ENCODE measurements at regions not wholly inside any gene's neighbourhood (a gene's known extent, or its start where the extent isn't known, plus 50 kb on each side); places are given as distances from the start of the nearest gene placed in this dataset.

DNA sequence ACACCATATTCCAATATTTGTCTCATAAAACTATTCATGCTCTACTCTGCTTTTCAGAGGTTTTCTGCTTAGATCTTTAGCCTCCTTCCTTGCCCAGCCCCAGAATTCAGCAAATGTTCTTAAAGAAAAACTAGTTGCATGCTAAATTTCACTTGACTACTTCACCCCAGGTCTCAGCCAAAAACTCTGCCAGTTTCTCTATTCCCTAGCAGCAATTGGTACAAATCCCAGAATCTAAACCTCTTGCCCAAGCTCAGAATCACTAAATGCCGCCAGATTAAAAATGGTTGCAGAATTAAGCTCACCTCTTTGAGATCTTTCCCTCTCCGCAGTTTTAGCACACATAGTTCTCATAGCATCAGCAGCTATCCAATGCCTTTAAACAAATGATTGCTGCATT, 331.2 kb upstream of the SMARCA2 start:
- DNase-seq (ENCODE audit: low spot score): no peak

DNA sequence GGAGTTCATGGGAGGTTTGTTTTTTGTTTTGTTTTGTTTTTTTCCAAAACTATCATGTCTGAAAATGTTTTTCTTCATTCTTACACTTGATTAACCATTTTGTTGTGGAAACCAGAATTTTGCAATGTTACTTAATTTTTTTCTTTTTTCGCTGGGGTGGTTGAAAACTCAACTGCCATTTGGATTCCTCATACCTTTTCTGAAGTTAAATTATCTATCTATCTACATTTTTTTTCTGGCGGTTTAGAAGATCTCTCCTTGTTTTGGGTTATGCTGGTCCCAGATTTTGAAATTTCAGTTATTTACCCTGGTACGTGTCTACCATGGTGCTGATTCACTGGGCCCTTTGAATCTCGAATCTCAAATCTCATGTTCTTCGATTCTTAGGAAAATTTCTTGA, 316.2 kb upstream of the SMARCA2 start:
- DNase-seq (ENCODE audit: low spot score): no peak

DNA sequence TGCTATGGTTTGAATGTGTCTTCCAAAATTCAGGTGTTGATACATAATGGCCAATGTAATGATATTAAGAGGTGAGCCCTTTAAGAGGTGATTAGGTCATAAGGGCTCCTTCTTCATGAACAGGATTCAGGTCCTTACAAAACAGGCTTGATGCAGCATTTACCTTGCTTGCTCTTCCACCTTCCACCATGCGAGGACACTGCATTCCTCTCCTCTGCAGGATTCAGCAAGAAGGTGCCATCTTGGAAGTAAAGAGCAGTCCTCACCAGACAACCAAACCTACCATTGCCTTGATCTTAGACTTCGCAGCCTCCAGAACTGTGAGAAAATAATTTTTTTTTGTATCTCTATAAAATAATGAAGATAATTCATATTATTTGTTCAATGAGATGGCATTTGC, 314.0 kb upstream of the SMARCA2 start:
- DNase-seq (ENCODE audit: low spot score): no peak

DNA sequence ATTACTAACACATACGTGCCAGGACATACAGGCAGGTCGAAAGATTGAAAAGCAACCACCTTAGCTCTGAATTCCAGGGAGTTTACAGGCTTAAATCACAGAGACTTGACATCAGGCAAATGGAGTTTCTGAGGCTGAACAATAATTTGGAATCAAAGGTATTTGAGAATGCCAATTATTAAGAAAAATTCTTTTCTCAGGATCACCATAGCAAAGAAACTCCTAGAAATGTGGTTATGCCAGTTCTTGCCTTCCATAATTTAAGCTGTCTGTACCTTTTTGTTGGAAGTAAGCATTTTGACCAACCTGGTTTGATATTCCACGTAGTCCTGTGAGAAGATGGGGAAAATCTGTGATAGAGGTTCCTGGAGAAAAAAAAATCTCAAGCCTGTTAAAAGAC, 312.4 kb upstream of the SMARCA2 start:
- no peak for DNase-seq (ENCODE audit: low spot score)

DNA sequence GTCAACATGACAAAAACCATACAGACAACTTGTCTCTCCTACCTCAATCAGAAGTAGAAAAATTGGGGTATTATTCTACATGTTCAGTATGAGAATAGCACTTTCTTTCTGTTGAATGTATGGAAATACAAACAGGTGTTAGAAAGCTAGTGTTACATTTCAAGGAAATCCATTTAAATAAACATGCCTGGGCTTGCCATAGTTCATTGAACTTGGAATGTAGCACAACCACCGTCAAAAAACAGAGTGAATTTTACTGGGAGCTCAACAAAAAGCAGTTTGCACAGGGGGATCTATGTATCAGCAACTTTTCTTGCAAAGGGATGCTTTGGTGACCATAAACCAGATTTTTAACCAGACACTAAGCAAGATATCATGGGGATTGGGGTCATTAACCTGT, 307.9 kb upstream of the SMARCA2 start:
- DNase-seq (ENCODE audit: low spot score): no peak

DNA sequence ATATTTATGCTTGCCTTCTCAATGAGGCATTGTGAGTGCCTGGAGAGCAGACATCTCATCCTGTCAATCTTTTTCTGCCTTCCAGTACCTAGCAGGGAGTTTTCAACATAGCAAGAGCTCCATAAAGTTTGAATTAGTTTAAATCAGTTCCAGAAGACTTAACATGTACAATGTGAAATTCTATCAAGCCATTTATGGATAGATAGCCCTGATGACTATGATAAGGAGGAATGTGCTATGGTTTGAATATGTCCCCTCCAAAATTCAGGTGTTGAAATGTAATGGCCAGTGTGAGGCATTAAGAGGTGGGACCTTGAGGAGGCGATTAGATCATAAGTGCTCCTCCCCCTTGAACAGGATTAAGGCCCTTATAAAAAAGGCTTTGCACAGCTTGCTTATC, 306.9 kb upstream of the SMARCA2 start:
- DNase-seq (ENCODE audit: low spot score): no peak

DNA sequence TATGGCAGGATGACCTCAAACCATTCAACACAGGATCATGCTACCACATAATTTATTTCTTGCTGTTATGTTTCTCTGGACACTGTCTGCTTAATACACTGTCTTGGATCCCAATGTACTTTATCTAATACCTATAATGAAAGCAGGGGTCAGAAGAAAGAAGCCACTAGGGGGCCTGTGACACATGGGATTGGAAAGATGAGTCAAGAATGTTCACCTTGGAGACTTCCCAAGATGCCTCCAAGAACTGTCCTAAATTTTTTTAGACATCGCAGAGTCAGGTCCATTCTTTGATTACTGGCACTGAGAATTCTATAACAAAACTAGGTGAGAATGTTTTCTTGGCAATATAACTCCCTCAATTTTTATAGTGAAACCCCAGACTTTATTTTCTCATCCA, 305.8 kb upstream of the SMARCA2 start:
- DNase-seq (ENCODE audit: low spot score): no peak

DNA sequence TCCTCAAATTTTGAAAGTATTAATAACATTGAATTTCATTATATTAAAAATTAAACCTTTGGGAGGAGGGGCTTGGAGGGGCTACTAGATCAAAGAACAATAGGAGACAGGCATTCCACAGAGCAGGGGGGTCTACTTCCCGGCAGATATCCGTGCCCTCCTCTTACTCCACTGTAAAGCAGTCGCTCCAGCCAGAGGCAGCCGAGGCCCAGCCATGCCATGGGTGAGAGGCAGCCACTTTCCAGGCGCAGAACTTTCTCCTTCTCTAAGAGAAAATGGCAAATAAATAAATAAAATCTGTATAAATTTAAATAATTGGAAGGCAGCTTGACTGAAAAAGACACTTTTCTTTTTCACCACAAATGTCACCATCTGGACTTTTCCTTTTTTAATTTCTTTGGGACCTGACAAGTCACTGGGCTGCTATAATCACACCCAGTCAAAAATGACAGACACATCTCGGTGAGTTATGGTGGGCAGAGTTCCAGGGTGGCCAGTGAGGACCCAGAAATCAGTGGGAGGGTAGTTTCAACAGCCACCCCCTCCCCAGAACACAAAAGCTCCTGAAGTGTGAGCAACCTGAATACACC, 302.2 kb upstream of the SMARCA2 start:
- DNase-seq (ENCODE audit: low spot score): no peak

DNA sequence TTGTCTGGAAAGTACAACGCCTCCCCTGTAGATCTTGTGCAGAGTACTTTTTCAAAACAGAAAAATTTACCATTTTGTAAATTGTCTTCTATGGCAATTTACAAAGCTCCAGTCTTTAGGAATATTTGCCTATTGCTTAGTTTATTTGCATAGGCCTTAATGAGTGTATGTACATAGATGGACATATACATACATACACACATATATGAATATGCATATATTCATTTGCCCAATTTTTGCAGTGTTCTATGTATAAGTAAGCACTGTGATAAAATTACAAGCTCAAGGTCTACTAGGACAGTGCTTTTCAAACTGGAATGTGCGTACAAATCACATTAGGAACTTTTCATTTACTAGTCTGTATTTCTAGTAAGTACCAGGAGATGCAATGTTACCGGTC, 301.3 kb upstream of the SMARCA2 start:
- no peak for DNase-seq (ENCODE audit: low spot score)

DNA sequence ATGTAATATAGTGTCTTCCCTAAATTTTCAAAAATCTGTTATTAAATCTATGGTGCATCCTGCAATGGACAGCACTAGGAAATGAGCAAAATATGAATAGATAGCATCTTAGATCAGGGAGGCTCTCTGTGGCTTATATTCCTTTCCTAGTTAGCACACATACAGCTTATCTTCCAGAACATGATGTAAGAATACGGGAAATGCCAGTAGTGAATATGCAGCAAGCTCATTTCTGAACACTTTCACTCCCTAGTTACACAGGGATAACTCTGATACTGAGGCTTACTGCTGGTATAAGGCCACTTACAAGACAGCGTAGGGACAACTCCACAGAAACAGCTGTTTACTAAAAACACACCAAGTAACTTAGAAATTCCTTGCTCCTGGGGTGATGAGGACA, 297.3 kb upstream of the SMARCA2 start:
- DNase-seq (ENCODE audit: low spot score): no peak

DNA sequence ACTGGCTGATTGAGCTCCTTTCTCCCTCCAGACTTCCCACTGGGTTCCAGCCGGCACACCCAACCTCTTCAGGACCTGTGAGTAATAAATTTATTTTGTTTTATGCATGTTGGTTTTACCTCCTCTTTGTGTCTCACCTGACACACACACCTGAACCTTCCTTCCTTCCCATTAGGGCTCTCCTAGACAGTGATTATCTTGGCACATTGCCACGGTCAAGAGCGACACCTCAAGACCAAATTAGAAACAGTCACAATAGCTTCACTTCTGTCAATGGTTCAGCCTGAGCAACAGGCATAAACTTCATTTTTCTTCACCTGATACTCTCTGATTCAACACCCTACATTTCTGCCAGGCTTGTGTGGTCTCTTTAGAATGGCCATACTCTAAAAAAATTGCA, 296.3 kb upstream of the SMARCA2 start:
- no peak for DNase-seq (ENCODE audit: low spot score)

DNA sequence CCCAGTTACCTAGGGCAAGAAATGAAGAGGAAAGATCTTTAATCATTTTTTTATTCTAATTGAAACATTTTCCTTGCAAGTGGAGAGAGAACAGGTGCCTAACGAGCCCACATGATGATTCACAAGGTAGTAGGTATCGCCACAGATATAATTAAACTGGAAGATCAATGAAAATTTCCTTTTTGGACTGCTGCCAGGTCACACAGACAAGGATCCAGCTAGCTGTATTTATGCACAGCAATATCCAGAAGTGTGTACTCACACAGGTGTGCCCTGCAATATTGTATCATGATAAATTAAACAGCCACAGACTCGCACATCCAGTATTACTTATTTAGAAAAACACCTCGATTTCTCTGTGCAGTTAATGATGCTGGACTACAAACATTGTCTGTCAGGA, 294.0 kb upstream of the SMARCA2 start:
- DNase-seq (ENCODE audit: low spot score): no peak

DNA sequence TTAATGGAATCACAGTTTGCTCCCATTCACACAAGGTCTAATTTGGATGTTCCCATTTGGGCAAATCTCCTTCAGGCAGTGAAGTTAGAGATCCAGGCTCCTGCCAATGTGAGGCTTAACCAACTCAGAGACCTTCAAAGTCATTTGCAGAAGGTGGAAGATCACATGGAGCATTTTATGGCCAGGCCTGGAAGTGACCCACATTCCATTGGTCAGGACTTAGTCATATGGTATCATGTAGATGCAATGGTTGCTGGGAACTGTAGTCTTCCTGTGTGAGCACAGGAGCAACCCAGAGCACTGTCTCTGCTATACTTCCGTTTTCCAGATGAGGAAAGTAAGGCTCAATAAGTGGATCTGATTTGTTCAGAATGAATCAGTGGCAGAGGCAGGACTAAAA, 292.7 kb upstream of the SMARCA2 start:
- no peak for DNase-seq (ENCODE audit: low spot score)

DNA sequence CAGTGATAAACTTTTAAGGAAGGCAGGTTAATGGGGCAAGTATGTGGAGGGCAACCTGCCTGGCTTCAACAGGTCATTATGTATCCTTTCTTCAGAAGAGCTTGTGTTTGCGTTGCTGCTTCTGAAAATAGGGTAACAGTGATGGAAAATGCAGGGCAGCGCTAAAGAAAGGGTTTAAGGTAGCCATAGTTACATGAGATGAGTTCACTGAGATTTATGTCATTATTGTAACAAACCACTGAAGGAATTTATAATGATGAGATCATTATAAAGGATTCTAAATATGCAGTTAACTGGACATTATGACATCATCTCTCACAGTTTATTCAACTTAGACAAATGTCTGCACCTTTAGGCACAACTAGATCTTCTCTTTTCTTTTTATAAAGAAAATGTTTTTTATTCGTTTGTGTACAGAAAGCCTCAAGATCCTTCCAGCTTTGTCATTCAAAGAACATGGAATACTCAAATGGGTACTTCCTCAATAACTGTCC, 291.6 kb upstream of the SMARCA2 start:
- DNase-seq (ENCODE audit: low spot score): no peak

DNA sequence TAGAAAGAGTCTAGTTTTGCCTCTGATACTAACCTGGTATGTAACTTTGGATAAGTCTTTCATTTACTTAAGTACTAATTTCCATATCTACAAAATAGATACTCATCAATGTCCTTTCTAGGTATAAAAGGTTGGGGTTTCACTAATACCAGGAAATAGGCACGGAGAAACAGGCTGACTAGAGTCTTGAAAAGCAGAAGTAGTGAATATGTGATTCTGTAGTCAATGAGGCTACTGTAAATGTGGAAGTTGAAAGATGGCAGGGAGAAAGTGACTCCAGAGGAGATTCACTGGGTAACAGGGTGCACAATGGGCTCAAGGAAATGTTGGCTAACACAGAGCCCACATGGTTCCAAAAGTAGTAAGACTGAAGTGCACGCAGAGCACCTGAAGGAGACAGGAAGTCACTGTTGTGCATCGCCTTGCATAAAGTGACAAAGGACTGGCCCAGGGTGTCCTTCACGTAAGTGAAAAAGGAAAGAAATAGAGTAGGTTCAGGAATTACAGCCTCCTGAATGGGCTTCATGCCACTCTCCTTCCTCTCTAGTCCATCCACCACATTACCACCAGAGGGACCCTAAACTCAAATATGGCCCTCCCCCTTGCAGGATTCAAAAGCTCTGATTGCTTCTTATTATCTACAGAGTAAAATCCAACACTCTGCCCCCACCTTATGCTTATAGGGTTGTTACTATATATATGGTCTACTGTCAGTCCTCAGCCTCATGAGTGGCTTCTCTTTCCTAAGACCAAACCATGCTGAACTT, 288.0 kb upstream of the SMARCA2 start:
- no peak for DNase-seq (ENCODE audit: low spot score)

DNA sequence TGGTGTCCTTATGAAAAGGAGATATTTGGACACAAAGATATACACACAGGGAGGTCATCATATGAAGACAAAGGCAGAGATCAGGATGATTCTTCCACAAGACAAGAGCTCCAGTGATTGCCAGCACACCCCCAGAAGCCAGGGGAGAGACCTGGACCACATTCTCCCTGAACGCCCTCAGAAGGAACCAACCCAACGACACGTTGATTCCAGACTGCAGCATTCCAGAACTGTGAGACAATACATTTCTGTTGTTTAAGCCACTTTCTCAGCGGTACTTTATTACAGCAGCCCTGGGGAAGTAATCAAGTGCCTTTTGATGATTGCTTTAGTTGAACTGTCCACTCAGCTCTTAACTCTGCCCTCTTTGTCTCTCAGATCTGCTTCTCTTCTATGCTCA, 285.5 kb upstream of the SMARCA2 start:
- DNase-seq (ENCODE audit: low spot score): no peak

DNA sequence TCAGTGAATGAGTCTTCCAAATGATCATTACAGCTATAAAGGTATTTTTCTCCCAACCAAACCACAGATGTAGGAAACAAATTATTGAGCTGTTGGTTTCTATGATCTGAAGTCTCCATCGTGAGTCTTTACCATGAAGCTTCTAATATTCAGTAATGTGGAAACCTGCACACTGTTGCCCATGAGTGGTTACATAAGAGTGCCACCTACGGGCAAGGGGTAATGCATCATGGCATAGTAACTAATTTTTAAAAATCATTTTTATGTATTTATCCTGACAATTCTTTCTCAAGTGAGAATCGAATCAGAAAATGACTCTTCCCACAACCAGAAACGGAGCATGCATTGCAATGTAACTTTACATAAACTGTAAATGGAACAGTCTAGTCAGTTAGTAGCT, 282.5 kb upstream of the SMARCA2 start:
- no peak for DNase-seq (ENCODE audit: low spot score)

DNA sequence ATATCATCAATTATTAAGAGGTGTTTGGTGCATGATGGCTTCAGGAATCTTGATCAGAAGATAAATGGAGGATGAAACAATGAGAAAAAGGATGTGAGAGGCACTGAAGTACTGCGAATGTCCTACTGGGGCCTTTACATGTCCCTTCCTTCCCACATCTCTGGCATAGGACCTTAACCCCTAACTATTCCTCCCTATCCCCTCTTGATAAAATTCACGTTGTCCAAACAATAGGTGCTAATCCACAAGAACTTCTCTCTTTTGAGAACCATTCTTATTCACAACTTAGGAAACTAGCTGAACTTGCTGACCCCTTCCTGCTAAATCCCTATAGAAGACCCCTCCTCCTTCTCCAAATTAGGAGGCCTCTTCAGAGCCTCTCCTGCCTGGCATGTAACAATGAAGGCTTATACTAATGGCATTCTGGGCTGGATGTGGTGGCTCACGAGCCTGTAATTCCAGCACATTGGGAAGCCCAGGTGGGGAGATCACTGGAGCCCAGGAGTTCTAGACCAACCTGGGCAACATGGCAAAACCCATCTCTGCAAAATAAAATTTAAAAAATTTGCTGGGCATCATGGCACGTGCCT, 276.5 kb upstream of the SMARCA2 start:
- no peak for DNase-seq (ENCODE audit: low spot score)

DNA sequence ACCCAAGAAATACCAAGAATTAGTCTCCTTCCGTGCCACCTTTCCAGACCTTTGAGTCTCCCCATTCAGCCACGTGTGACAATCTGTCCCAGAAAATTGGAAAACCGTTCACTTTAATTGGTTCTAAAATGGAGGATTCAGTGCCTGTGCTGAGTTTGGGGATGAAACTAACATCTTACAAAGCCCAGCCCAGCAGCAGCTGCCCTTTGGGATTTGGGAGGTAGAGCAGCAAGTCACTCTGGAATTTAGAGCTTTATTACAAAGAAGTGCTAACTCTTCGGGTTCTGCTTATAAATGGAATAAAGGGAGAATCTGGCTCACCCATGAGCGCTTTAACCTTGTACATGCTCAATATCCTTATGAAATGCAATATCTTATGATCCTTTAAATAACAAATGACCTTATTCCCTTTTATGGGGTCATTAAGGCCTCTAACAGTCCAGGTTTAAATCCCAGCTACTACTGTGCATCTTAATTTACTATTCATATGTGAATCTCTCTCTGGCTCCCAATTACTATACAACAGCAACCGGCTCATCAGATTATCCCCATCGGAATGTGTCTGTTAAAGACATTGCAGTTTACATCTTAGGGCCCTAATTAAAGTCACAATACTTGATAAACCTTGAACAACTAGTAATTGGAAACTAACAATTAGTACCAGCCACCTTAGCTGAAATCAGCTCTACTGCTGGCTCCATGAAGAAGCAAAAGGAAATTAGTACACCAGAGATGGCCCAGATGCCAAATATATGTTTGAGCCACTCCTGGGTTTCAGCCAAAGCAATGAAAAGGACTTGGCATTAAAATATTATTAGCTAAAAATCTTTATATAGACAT, 271.8 kb upstream of the SMARCA2 start:
- DNase-seq (ENCODE audit: low spot score): no peak

DNA sequence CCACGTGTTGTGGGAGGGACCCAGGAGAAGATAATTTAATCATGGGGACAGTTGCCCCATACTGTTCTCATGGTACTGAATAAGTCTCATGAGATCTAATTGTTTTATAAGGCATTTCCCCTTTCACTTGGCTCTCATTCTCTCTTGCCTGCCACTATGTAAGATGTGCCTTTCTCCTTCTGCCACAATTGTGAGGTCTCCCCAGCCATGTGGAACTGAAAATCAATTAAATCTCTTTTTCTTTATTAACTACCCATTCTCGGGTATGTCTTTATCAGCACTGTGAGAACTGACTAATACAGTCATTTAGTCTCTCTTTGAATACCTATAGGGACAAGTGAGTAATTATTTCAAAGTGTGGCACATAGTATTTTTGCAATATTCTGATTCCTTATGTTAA, 269.2 kb upstream of the SMARCA2 start:
- DNase-seq (ENCODE audit: low spot score): no peak

DNA sequence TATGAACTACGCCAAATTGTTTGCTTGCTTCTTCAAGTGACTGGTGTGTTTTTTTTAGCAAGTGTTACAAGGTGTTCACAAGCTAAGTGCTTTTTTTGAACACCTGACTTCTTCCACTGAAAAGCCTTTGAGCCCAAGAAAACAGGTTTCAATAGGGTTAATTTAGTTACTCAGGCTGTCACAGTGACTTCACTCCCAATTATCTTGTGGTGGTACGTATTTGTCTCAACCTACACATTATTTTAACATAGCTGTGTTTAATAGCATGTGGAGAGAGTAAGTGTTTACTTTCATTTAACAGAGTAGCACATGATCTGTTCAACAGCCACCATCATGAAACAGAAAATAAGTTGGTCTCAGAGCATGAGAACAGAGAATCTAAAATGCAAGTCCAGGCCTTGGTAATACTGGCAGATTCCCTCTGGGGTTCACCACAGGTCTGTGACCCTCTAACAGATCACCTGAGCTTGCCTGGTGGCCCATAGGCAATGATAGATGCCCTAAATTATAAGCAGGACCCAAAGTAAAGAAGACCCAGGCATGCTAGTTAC, 267.7 kb upstream of the SMARCA2 start:
- DNase-seq (ENCODE audit: low spot score): no peak

DNA sequence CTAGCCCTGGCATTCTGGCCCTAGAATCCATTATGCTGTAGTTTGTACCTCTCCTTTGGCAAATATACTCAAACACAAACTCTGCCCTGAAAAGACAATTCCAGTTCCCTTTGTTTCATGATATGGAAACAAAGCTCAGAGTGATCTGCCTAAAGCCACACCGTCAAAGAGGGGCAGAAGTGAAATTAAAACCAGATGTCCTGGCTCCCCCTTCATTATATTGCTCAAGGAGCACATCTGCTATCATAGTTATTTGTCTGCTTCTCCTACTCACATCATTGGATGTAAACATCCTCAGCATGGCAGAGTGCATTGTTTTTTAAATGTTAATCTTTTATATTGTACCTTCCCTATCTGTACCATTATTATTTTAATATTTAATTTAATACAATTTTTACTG, 266.7 kb upstream of the SMARCA2 start:
- DNase-seq (ENCODE audit: low spot score): no peak
